ENCODE measurements at regions not wholly inside any gene's neighbourhood (a gene's known extent, or its start where the extent isn't known, plus 50 kb on each side); places are given as distances from the start of the nearest gene placed in this dataset.

DNA sequence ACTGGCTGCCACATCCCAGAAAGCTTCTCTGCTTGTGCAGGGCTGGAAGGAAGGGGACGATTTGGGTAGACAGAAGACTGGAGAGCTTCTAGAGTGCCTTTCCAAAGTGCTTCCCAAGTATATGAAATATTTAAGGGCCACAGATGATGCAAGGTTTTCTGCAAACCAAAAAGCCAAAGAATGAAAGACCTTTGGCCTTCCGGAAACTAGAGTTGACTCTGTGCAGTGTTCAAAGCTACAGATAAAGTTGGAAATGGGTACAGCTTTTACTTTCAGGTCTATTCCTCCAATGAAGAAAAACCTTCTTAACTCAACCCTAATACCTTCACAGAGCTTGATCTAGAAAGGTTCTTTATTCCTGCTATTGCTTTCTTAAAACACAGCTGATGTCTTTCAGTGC, 253.0 kb upstream of the KLHL29 start:
- no peak for DNase-seq

- no peak for DNase-seq
Measured at GRCh38 chr2:23132823-23133595, 252.0 kb upstream of the KLHL29 start.

DNA sequence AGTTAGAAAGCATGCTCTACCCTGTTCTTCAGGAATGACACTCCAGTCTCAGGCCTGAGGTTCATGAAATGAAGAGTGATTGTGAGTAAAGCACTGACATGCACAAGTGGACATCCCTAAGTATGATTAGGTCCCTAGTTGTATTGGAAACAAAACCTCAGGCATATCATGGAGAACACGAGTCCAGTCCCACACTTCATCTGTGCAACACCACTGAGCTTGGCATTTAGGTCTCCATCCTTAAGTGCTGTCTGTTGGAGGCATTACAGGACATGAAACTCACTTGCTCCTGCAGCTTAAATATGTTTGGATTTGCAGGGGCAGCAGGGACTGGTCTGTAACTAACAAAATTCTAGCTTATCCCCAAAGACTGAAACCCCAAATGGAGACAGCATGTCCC, 250.3 kb upstream of the KLHL29 start:
- DNase-seq = no peak

- no peak for DNase-seq
Measured at GRCh38 chr2:23135481-23136100, 249.4 kb upstream of the KLHL29 start.

DNA sequence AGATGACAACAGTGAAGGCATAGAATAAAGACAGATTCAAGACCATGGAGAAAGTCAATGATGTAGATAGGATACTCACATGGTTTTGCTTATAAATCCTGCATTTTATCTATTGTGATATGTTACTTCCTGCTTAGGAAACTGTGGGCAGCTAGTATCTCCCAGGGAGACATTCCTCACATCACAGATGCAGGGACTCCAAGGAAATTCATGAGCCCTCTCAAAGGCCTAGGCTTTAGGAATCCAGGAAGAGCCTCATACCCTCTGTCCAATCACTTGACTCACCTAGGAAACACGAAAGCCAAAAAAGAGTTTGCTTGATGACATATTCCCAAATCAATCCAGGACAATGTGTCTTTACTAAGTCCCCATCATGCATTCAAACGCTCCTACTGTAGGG, 247.8 kb upstream of the KLHL29 start:
- no peak for DNase-seq

DNA sequence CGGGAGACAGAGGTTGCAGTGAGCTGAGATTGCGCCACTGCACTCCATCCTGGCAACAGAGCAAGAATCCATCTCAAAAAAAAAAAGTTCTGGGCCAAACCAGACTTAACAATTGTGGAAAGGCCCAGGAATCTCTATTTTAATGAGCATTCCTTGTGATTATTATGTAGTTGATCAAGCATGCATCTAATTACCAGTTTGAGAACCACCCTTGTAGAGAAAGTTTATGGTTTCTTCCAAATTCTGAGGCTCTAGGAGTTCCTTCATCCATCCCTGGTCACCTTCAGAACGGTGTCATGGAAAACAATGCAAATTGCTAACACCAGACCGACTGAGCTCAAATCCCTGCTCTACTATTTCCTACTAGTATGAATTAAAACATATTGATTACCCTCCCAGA, 246.3 kb upstream of the KLHL29 start:
- no peak for DNase-seq

GRCh38 chr2:23145460-23145859, 239.5 kb upstream of the KLHL29 start:
- DNase-seq = no peak

- no peak for DNase-seq
Measured at GRCh38 chr2:23146011-23146410, 239.0 kb upstream of the KLHL29 start.

DNA sequence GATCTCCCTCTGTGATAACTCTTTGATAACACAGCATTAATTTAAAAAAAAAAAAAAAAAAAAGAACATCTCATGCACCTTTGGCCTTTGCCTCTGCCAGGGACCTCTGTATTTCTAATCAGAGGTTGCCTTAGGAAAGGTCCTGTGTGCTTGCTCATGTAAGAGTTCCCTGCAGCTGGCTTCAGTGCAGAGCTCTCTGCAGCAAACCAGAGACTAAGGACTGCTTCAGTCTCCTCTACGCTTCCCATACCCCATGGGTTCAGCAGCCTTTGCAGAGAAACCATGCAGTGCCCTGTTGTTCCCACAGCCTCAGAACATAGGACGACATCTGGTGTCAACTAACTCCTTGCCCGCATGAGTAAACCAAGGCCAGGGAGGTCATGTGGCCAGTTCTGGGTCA, 236.6 kb upstream of the KLHL29 start:
- no peak for DNase-seq

DNA sequence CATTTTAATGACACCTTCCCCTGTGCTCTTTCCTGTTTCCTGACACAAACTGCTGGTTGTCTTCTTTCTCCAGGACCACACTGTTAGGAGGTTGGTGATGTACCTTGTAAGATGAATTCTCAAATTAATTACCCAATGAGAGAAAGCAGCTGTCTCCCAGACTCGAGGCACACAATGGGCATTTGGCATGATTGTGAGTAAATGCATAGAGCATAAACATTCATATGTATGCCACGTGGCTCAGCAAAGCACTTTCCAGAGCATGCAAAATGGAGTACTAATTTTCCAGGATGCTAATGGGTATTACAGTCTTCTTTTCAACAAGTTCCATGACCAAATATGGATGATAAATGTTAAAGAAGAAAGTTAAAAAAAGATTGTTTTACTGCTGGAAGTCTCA, 235.2 kb upstream of the KLHL29 start:
- no peak for DNase-seq

DNA sequence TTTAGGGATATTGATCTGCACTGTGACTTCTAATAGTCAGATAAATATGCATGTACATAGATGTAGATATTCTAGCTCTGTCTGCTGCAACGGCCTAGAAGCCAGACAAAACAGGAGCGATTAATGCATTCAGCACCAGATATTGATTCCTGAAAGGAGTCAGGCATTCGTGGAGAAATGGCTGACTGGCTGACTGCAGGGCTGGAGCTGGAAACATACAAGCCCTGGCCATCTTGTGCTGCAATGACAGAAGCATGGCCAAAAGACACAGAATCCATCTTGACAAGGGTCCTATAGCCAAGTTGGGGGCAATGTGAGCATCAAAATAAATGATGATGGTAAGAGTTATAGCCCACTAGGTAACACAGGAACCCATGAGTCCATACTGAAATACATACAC, 231.5 kb upstream of the KLHL29 start:
- DNase-seq = no peak

DNA sequence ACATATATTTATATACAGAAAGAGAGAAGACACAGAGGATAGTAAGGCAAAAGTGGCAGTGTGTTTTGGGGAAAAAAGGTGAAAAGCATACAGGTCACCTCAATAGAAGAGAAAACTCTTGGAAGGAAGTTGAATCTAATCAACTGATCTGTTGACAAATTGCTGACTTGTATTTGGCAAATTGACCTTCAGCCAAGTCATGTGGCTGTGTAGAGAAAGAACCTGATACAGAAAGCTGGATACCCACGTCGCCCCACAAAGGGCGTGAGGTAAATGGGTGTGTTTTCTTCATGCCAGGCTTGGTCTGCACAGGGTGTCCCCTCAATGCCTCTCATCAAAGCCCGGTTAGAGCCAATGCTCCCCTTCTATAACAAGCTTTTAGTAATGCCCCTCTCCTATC, 230.0 kb upstream of the KLHL29 start:
- no peak for DNase-seq

- no peak for DNase-seq
Measured at GRCh38 chr2:23157812-23158211, 227.2 kb upstream of the KLHL29 start.

DNA sequence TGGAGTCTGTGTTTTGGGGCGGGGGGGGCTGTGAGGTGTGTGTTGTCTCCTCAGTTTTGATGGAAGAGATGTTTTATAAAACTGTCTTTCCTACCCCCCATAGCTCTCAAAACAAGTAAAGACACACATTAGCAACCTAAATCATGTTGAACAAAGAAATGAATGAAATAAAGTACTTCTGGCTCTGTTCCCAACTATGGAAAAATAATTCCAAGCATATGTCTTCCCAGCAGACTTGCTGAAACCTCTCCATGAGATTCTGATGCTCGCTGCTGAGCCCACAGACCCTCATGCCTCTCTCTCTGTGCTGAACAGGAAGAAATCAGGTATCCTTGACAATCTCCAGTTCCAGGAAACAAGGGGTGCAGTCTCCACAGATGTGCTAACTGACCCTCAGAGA, 226.7 kb upstream of the KLHL29 start:
- DNase-seq = no peak

DNA sequence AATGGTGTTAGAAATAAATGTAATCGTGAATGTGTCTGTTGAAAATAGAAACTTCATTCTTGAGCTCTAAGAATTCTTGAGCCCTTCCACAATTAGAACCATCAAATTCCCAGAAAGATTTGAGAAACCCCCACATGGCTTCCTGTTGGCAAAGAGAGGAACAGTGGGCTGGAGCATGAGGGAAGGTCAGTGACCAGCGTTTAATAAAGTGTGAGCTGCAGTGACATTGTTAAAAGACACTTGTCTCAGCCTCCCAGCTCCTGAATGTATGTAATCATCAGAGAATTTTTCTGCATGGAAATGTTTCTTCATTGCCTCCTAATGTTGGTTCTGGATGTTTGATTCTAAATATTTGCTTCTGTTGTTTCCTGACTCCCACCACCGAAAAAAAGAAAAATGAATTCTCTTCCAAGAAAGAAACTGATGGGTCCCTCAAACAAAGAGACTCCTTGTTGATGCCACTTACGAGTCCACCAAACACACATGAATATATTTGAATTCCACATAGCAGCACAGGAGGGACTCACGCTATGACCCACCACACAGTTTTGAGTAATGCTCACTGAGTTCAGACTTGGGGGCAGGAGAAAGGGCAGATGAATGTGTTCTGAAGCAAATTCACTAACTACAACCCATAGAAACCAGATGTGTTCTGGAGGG, 225.1 kb upstream of the KLHL29 start:
- DNase-seq = no peak

- DNase-seq = no peak
Measured at GRCh38 chr2:23164173-23164572, 220.8 kb upstream of the KLHL29 start.

GRCh38 chr2:23169896-23170295, 215.1 kb upstream of the KLHL29 start:
- no peak for DNase-seq

DNA sequence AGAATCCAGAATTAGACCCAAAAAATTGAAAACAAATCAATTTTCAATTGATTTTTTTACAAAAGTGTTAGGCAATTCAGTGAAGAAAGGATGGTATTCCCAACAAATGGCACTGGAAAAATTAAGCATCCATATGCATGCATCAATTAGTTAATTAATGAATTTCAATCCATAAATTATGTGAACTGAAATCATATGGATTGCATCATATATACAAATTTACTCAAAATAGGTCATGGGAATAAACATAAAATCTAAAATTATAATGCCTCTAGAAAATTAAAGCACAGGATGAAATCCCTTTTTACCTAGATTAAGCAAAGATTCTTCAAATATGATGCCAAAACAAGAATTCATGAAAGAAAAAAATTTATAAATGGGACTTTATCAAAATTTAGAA, 213.9 kb upstream of the KLHL29 start:
- no peak for DNase-seq

GRCh38 chr2:23178396-23178795, 206.6 kb upstream of the KLHL29 start:
- DNase-seq = no peak

DNA sequence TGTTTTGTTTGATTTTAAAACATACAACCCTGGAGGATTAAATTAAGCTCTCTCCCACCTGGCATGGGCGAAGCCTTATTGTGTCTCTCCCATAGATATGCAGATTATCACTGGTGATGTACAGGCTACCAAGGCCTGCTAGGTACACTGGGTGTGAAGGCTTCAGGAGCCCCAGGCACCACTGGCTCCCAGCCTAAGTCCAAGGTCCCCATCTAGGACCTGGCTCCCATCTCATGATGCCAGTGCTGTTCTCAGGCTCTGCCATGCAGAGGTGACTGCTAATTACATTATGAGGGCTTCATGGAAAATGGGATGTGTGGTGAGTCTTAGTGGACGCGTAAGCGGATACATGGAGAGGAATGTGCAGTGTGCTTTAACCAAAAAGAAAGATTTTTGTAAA, 201.2 kb upstream of the KLHL29 start:
- DNase-seq = no peak

DNA sequence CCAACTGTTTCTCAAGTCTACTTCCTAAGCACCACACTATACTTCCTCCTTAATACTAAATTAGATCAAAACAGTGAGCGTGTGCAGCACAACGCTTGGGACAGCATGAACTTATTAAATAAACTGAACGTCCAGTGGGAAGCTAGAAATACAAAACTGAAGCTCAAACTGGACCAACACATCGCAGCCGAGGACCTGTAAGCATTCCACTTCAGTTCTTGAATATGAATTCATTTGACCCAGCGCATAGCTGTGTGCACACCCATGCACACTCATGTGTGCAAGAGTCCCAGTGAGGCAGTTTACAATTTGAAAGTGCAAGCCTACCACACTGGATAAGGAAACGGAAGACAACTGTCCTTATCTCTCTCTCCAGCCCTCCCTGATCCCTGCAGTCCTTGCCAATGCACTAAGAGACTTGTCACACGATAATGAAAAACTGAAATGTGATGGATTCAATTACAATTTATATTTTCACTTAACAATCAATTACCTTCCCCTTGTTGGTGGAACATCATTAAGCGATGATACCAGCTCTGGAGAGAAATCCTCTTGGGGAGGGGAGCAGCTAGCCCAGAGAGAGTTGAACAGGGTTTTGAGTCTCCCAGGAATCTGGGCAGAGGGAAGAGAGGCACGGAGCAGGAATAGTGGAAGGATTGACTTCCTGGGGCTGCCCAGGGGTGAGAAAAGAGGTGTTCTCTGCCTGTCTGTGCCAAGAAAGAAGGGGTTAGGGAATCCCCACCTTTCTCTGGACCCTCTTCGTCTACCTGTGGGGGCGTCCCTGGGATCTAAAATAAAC, 186.5 kb upstream of the KLHL29 start:
- no peak for DNase-seq

GRCh38 chr2:23199115-23199918, 185.7 kb upstream of the KLHL29 start:
- DNase-seq = no peak

All from activated naive CD4-positive, alpha-beta T cell treated with anti-CD3 and anti-CD28 coated beads, Interleukin-2, amount 50 U/mL, for 16 hours (primary cell).